T-helper 2 cell treated with Interferon-gamma antibody and Interleukin-4, amounts not matched to agents 100 ng/mL and 5 ng/mL, for 36 hours (primary cell): ENCODE measurements at regions not wholly inside any gene's neighbourhood (a gene's known extent, or its start where the extent isn't known, plus 50 kb on each side); places are given as distances from the start of the nearest gene placed in this dataset.

Source experiments
- intact Hi-C: fragments of 100-400 bp; cut with micrococcal nuclease; formaldehyde crosslinking; loops from one replicate; pipeline ENCODE4 v1.15.1; 2023

DNA sequence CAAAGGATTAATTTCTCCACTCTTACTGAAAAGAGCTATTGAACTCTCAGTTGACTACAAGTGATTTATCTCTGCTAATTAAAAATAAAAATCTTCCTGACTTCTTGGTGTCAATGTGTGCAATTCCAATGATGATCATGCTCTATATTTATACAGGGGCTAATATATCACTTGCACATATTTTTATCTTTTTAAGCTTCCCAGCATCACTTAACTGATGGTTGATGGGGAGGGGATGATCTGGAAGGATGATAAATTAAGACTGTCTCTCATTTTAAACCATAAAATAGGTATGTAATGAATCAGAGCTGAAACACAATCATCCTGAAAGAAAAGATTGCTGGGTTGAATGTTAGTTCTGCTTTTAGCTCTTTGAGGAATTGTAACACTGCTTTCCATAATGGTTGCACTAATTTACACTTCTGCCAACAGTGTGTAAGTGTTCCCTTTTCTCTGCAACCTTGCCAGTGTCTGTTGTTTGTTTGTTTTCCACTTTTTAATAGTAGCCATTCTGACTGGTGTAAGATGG, 169.6 kb upstream of the ECI2 start:
- intact Hi-C loops = no loop called here

DNA sequence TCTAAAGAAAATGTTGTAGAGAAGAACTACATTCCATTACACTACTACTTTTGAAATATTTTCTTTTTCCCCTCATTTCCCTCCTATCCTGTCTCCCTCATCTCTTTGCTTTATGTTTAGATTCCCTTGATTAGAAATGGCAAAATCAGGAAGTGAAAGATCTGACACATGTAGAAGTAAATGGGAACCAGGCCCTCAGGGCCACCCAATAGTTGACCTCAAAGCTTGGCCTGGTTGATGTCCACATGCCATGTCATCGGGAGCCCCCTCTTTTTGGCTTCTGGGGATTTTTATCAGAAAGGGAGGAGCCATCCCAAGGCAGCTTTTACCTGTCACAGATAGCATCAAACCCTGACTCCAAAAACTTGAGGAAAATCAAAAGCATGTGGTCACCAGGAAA, 168.3 kb upstream of the ECI2 start:
- intact Hi-C loops = no loop called here

DNA sequence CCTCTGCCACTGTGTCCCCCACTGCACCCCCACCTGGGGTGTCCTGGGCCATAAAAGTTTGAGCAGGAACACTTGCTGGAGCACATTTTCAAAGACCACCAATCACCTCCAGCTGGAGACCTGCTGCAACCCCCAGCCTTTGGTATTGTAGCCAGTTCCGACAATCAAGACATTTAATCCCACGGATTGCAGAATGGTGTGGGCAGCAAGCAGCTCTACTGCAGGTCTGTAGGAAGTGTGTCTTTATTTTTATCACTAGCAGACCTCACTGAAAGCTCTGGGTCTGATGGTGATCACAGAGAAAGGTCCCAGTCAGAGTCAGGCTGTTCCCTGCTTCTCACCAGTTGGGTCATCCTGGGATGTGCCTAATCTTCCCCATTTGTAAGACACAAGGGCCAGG, 167.1 kb upstream of the ECI2 start:
- intact Hi-C loops = no loop called here

DNA sequence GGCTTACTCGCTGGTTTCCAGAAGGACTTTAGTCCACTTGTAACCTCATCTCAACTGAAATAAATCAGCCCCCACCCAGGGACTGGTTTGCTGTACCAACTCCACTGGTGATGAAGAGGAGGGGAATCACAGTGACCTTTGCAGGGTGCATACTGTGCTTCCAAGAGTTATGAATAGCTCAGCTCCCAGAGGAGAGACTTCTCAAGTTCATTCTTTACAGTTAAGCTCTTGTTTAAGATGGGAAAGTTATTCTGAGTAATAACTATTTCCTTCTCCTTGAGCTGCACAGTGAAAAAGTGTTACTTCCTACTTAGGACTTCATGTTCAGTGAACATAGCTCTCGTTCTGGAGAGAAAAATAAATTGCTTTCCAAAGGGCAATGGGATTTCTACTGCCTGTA, 166.5 kb upstream of the ECI2 start:
- intact Hi-C loops = no loop called here

DNA sequence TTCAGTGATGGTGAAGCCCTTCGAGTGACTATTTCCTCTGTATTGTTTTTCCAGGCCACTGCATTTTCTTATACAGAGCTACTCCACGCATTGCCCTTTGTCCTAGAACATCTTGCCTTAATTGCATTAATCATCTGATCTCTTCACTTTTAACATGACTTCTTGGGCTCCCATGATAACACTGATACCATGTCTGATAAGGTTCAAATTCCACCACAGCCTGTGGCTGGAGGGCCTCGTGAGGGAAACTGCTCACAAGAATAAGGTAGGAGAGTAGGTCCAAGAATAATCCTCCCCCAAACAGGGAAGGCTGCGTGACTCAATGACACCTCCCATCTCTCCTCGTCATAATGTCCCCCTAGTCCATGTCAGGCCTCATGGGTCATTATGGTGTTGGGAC, 165.5 kb upstream of the ECI2 start:
- intact Hi-C loops = no loop called here

DNA sequence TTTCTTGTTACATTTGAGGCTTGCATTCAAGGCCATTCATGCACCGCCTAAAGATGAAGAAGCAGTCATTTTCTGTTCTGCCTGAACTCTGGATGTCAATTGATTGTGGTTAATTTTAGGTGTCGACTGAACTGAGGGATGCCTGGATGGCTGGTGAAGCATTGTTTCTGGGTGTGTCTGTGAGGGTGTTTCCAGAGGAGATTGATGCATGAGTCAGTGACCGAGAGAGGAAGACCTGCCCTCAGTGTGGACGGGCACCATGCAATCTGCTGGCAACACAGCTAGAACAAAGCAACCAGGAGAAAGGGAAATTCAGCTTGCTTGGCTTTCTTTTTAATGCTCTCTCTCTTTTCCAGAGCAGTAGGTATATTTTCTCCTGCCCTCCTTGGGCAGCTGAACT, 164.1 kb upstream of the ECI2 start:
- intact Hi-C loops = no loop called here

DNA sequence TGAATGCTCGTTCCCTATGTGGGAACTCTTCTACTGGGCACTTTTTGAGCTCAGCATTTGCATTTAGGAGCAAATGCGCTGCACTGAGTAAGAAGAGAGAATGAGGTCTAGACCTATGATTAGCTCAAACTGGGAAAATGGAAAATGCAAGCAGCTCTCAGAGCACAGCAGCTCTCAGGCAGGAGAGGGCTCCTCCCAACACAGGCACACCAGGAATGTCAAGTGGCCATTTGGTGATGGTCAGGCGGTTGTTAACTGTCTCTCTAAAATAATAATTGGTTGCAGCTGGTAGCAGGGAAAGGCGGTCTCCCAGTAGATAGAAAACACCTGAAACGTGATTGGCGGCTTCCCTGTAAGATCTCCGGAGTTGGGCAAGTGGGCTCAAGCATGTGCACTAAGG, 162.0 kb upstream of the ECI2 start:
- intact Hi-C loops = no loop called here

DNA sequence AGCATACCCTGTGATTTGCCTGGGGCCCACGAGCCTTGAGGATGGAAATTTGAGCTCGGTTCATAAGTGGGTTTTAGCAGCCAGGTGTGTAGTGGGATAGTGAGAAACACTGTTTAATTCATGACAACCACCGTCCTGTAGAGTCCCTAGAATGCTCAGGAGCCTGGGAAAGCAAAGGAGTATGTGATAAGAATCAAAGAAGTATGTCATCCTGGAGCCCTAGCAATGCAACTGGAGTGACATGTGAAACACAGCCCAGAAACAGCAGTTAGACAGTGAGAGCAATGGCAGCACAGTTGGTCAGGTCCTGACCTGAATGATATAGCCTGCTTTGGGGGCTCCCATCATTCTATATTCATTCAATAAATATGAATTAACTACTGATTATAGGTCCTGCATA, 161.2 kb upstream of the ECI2 start:
- intact Hi-C loops = no loop called here

DNA sequence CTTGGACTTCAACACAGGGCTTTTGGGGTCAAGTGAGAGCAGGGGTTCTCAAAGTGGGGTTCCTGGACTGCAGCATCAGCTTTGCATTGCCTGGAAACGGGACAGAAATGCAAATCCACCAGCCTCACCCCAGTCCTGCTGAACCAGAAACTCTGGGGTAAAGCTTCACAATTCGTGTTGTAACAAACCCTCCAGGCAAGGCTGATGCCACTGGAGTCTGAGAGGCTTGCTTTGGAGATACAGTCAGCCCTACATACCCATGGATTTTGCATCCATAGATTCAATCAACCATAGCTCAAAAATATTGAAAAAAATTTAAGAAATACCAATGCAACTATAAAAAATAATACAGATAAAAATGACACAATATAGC, 160.4 kb upstream of the ECI2 start:
- intact Hi-C loops = no loop called here

DNA sequence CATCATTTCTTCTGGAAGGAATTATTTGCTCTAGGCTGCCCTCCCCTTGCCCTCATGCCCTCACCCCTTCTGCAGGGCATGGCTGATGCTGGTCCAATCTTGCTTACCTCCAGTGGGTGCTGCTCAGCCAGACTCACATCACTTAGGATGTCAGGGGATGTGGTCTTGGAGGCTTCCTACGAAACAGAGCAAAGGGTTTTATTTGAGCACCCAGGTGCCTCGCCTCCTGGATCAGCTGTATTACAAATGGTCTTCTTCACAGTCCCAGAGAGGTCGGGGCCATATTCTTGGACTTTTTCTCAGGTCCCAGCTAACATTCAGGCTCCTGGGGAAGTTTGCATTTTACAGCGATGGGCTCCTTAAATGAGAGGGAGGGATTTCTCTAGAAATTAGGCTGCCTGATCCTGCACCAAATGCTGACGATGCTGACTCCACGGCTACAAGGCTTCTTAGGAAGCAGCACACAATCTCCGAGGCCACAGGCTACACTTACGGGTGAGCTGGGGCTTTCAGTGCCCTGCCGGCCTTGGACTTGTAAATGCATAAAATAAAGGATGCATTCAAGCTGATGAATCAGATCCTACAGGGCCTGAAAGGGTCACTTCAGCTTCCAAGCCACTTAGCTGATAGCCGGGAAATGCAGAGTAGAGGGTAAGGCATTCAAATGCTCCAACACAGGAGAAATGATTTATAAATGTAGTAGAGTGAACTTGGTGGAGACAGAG, 159.8 kb upstream of the ECI2 start:
- intact Hi-C loops = no loop called here

DNA sequence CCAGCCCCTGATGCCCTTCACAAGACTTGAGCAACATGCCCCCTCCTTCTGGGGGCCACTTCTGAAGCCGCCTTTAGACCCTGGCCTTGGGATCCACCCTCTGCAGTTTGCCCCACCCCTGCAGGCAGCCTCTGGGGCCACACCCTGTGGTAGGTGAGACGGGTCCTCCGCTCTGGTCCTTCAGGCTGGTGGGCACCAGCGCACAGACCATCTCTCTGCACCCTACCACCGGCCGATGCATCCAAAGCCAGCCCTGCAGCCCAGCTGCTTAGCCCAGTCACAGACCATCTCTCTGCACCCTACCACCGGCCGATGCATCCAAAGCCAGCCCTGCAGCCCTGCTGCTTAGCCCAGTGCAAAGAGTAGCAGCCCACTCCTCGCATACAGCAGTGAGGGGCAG, 159.3 kb upstream of the ECI2 start:
- intact Hi-C loops = no loop called here

DNA sequence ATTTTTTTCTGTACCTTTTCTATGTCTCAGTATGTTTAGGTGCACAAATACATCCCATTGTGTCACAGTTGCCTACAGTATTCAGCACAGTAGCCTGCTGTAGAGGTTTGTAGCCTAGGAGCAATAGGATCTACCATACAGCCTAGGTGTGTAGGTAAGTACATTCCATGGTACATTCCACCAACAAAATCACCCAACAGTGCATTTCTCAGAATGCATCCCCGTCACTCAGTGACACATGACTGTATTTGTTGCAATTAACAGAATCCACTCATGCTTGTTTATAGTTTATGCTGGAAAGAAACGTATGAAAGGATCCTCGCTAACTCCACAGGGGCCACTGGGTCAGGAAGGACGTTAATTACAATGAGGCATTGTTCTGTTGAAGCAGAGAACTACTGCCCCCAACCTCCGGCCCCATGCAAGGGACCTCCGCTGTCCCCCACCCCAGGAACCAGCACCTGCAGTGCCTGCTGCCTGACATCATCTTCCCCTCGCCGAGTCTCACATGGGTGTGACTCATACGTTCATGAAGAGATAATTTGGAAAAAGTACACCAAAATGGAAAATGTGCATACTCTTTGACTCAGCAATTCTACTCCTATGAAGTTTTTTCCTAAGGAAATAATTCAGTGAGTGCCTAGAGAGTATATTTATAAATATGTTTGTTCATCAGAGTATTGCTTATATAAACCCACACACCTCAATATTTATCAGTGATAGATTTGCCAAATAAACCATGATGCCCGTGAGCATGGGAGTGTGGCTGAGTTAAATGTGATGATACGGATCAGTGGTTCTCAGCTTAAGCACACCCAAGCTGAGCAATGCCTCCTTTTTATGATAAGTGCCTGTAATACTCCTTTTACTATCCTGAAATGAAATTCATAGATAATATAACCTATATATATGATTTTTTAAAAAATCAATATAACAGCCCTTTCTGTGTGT, 156.4 kb upstream of the ECI2 start:
- intact Hi-C loops = no loop called here

DNA sequence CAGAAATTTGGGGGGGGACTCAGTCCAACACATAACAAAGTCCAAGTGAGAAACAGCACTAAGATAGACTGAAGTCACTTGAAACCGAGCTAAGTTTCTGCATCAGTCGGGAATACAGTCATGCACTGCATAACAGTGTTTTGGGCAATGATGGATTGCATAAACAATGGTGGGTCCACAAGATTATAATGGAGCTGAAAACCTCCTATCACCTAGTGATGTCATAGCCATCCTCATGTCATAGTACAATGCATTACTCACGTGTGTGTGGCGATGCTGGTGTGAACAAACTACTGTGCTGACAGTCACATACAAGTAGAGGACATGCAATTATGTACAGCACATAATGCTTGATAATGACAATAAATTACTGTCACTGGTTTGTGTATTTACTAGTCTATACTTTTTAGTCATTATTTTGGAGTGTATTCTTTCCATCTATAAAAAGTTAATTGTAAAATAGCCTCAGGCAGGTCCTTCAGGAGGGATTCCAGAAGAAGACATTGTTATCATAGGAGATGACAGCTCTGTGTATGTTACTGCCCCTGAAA, 154.5 kb upstream of the ECI2 start:
- intact Hi-C loops = no loop called here

DNA sequence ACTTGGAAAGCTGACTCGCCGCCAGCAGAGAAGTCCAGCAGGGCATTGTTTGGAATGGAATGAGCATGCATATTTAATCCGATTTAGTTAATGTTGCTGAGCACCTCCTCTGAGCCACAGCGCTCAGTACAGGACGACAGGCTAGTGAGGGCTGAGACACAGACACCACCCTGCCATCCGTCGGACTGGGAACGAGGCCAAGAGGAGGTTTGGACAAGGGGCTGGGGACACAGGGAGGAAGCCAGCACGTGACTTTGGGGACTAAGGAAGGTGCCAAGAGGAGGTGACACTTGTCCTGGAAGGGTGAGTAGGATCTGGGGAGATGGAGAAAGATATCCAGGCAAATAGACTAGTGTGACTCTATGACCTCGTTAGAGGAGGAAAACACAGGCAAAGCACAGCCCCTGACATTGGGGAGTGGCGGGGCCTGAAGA, 152.5 kb upstream of the ECI2 start:
- intact Hi-C loops = no loop called here

DNA sequence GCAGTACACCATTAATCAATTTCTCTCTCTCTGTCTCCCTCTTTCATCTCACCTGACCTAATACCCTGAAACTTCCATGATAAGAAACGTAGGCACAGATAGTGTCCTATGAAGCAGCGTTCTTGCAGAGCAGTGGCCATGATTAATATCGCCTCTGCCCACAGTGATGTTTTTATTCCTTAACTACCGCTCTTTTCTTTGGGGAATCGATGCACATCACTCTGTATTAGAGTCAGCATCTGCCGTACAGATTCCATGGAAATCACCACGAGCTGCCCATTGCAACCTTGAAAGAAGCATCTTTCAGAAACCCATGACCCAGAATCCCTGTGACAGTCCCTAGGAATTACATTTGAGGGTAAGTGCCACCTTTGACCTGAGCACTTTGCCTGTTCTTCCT, 152.0 kb upstream of the ECI2 start:
- intact Hi-C loops = no loop called here

DNA sequence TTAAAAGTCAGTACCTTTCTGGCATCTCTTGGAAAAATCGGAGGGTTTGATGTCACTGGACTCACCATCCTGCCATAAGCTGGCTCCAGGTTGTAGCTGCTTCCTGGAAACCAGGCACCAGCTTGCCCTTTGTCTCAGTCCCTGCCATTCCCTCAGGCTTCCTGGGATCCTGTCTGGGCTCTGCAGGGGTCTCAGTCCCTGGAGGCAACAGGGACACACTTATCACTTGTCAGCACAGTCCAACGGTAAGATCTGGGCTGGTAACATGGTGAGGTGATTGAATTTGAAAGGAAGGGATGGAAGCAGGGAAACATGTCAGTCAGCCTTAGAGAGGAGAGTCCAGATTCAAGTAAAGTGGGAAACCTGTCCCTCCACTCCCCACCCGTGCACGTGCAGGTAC, 147.6 kb upstream of the ECI2 start:
- intact Hi-C loops = no loop called here

DNA sequence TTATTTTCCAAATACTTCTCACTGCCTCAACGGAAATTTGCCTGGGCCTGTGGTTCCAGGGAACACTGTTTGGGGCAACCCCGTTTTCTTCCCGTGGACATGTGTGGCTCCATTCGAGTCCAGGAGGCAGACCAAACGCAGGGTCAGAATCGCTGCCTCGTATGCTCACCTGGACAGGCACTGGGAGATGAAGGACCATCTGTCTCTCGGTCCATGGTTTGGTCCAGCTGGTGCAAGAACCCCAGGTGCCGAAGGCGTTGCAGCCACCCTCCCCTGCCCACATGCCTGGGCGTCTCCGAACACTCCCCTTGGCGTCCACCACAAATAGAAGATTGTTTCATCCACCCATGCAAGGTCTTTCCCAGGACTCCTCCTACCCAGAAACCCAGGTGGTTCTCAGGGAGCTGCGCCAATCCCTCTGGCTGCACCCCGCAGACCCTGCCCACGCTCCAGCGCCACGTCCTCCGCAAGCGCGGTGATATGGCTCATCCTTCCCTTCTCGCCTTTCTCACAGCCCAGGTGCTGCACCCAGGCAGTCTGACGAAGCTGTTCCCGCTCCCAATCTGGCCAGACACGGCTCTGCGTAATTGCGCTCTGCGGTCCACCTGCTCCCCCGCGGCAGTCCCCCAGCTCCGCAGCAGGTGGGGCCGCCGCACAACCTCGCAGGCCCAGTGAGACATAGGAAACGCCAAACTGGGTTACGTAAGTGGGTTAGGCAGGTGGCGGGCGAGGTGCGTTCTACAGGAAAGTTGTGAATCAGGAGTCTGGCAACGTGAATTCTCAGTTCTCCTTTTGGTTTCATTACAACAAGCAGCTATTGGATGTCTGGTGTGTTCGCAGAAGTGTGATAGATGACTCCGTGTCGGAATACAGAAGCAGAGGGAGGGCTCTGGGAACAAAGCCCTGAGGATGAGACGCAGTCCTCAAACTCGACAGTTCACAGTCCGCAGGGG, 146.2 kb upstream of the ECI2 start:
- intact Hi-C loops = no loop called here

DNA sequence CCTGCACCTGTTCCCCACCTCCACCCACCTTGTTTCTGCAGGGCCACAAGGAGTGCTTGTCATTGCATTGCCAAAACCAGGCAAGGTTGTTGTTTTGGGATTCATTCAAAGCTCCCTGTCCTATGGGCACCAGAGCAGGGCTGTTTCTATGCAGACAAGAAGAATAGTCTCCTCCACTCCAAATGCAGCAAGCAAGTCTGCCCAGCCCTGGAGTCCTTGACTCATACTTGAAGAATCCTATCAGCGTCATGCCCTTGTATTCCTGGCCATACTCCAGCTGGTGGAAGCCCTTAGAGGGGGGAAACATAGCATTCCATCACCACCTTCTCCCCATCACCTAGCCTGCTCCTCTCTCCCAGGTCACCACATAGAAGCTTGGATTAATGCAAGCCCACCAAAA, 145.3 kb upstream of the ECI2 start:
- intact Hi-C loops = no loop called here

DNA sequence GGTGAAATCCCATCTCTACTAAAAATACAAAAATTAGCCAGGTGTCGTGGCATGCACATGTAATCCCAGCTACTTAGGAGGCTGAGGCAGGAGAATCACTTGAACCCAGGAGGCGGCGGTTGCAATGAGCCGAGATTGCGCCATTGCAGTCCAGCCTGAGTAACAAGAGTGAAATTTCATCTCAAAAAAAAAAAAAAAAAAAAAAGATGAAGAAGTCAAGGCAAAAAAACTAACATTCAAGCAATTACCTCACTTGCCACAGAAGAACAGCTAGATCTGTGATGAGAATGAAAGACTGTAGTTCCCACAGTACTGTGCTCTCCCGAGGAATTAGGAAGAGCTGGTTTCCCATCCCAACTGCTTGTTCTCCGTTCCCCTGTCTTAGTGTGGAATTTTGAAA, 144.7 kb upstream of the ECI2 start:
- intact Hi-C loops = no loop called here

DNA sequence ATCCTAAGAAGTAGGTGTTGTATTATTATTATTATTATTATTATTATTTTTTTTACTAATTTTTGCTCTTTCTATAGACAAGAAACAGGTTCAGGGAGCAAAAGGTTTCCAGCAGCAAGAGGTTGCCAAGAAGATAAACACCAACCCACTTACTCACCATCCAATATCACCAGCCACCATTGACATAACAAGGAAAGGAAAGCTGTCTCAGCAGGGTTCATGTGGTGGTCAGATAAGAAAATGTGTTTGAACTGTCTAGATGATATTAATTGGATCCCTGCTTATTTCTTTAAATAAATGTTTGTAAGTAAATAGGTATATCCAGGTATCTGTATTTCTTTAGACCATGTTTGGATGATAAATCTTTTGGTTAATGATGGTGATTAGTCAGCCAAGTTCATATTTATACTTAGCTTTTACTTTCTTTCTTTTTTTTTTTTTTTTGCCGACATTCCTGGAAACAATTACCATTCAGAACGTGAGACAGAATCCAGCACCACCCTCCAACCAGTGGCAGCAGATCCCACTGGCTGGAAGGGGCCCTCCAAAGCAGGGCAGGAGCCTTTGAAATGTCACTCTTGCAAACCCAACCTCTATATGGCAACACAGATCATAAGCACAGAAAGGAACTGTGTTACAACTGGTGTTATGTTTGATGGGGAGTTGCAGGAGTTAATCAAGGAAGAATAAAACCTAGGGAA, 139.2 kb upstream of the ECI2 start:
- intact Hi-C loops = no loop called here

DNA sequence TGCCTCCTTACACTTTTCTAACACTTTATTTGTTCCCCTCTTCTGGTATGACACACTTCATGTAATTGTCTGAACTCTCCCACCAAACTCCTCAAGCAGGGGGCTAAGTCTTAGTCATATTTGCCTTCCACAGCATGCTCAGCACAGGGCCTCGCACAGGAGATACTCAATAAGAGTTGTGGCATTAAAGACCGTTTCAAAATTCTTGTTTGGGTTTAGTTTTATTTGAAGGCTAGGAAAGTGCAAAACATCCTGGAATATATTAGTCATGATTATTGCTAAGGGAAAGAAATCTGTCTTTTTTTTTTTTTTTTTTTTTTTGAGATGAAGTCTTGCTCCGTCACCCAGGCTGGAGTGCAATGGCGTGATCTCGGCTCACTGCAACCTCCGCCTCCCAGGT, 137.6 kb upstream of the ECI2 start:
- intact Hi-C loops = no loop called here
